AG20443 (cell line): ENCODE measurements at regions not wholly inside any gene's neighbourhood (a gene's known extent, or its start where the extent isn't known, plus 50 kb on each side); places are given as distances from the start of the nearest gene placed in this dataset.
"Not testable (repeated sequence)": the region's sequence is repeated elsewhere in the genome, so short reads cannot be mapped to it uniquely, and the experiment has no call there.

ENCODE experiments used
- DNase-seq: peaks from one replicate; pipeline ENCODE4 v3.0.0; 2012; ENCODE audit warnings: low spot score, mixed read lengths

DNA sequence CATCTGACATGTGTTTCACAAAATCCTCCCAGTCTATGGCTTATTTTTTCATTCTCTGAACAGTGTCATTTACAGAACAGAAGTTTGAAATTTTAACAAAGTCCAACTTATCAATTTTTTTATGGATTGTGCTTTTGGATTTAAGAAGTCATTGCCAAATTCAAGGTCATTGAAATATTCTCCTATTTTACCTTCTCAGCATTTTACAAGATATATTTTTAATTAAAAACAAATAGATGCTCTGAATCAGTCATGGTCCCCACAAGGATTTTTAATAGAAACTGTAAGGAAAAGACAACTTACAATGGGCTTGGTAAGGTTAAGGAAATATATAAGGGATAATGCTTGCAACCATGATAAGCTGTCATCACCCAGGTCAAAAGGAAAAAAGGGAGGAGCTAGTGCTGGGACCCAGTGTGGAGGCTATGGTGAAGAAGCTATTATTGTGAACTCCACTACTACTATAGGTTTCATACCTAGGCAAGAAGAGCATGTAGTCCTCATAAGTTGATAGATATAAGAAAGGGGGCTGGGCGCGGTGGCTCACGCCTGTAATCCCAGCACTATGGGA, 144.5 kb upstream of the KCNJ15 start:
- no peak for DNase-seq

DNA sequence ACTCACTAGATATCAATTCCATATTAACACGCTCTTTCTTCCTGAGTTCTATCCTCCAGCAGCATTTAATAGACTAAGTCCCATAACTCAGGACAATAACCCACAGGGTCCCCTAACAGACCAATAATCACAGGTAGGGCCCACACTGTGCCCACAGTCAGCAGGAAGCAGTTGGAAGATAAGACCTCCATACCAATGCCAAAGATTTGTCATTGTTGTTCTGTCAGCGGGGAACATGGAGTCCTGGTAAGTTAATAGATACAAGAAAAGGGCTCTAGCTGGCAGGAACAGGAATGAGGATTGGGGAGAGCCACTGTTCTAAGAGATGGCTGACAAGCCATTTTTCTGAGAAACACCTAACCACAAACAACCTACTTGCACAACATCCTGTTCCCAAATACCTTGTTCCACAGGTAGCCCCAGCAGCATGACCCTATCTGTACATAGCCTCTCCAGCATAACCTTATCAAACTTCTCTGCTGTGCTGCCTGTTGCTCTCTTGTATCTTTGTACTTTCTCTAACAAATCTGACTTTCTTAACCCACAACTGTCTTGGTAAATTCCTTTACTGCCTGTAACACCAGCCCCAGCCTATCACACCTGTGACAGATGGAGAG, 142.0 kb upstream of the KCNJ15 start:
- no peak for DNase-seq

- DNase-seq: no peak
Observed at GRCh38 chr21:38115870-38116269, 140.9 kb upstream of the KCNJ15 start.

DNA sequence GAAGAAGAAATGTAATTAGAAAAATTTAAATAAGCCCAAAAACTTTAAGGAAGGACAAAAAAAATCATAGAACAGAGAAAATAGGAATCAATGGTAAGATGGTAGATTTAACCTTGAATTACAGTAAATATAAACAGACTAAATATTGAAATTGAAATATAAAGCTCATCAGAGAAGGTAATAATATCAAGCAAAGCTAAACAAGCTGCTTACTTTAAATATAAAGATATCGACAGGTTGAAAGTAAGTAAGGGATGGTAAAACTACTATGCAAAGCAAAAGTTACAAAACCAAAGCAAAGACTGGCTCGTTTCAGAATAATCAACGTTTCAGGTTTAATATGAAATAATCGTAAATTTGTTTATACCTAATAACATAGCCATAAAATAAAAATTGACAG, 137.0 kb upstream of the KCNJ15 start:
- no peak for DNase-seq

DNA sequence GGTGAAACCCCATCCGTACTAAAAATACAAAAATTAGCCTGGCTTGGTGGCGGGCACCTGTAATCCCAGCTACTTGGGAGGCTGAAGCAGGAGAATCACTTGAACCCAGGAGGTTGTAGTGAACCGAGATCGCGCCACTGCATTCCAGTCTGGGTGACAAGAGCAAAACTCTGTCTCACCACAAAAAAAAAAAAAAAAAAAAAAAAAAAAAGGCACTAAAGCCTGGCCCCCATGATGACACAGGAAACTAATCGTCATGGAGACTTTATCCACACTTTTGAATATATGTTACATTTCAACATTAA, 136.2 kb upstream of the KCNJ15 start:
- DNase-seq: not testable (repeated sequence)

- no peak for DNase-seq
Observed at GRCh38 chr21:38120984-38121855, 135.6 kb upstream of the KCNJ15 start.

GRCh38 chr21:38121888-38122720, 134.7 kb upstream of the KCNJ15 start:
- DNase-seq: no peak

- DNase-seq: no peak
Observed at GRCh38 chr21:38123626-38124025, 133.2 kb upstream of the KCNJ15 start.

GRCh38 chr21:38126666-38127303, 130.0 kb upstream of the KCNJ15 start:
- peak; percentile 73 for DNase-seq

DNA sequence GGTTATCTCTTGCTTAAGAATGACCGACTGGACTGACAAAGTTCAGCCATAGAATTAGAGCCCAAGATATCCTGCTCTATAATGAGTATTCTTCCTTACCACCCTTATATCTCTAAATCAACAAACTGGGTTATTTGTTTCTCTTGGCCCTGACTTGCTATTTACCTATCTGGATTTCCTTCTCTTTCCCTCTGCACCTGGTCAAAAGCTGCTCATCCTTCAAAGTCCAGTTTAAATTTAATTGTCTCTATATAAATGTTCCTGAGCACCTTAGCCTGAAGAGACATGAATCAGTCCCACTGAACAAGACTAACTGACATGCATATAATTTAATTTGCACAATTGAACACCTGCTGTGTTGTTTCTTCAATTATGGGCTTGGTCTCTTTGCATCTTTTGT, 127.1 kb upstream of the KCNJ15 start:
- no peak for DNase-seq

DNA sequence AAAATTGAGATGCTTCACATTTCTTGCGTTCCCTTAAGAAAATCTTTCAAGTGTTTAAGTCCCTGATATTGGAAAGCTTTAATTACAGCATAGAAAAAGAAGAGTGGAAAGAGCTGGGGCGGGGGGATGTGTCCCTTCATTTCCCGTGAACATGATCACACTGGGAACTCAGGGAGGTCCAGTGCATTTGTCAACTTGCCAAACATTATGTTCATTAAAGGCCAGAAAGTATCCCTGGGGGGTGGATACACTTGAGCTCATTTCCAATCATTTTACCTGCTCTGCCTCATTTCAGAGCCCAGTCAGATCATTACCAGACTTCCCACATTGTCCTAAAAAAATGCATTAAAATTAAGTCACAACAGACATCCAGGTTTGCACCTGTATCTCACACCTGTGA, 123.6 kb upstream of the KCNJ15 start:
- no peak for DNase-seq

GRCh38 chr21:38134084-38134873, 122.5 kb upstream of the KCNJ15 start:
- DNase-seq: no peak

- DNase-seq: peak; percentile 21
Observed at GRCh38 chr21:38136201-38136600, 120.6 kb upstream of the KCNJ15 start.

DNA sequence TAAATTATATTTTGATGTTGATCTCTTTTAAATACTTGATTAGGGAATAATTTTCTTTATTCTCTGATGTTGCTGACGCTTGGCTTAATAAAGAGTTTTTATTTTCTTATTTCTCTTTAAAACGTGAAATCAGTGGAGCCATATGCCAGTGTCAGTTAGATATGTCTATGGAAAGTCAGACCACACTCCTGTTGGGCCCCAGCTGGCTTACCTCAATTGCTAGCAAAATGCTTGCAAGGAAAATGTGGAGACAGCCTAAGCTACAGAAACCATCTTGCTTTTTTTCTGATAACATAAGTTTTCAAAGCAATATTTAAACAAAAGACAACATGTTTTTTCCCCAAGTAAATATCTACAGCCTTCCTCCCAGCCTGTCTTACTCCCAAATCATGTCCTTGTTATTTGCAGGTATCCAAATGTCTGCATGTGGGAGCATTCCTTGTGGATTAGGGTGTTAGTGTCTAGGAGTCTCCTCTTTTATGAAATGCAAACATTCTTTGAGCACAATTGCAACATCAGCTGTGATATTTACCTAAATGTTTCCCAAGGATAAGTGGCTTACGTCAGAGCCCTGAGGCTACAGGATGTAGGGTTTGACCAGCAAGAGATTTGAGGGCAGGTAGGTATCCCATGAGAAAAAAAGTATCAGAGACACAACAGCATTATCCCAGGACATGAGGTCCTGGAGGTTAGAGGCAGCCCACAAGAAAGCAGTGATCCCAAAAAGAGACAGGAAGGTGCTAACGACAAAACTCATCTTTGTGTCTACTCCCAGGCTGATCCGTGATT, 117.2 kb upstream of the KCNJ15 start:
- no peak for DNase-seq

DNA sequence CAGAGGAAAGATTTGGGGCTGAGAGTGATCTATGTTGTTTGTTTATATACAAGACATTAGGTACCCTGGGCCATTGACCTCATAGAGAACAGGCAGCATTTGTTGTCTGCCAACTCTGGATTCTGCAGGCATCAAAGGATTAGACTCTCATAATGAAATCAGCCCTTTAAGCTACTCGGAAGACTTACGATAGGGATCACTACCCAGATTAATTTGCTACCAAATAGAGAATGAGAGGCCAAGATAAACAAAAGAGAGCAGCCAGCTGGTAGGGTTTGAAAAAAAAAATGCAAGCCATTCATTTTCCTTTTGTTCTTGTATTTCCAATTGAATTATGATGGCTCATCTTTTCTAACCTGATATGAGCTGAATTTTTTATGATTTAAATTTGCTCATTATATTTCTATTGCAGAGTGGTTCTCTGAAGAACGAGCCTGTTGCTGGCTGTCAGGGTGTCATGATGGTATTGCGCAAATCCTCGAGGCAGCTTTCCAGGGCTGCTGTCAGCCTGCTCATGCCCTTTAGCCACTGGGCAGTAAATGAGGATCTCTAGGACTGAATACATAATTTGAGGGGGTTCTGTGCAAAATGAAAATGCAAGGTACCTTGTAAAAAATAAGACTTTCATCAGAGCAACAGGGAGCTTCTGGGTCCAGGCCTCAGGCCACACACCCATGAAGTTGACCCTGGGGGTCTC, 116.4 kb upstream of the KCNJ15 start:
- DNase-seq: peak; percentile 77

- DNase-seq: no peak
Observed at GRCh38 chr21:38142224-38142623, 114.6 kb upstream of the KCNJ15 start.

DNA sequence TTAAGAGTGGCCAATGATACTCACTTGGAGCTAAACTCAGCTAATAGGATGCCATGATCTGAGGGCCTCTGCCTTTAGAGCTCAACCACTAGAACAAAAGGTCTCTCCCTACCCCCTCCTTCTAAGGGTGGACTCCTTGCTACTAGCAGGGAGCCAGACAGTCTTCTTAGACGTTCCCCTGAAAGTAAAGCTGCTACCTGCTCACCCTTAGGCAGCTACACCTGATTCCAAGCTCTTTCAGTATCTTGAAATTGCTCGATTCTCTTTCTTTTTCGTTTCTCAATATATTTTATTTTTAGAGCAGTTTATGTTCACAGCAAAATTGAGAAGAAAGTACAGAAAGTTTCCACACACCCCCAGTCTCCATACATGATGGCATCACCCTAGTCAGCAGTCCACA, 112.6 kb upstream of the KCNJ15 start:
- no peak for DNase-seq

GRCh38 chr21:38145104-38145503, 111.7 kb upstream of the KCNJ15 start:
- no peak for DNase-seq

GRCh38 chr21:38147391-38147790, 109.4 kb upstream of the KCNJ15 start:
- DNase-seq: no peak

DNA sequence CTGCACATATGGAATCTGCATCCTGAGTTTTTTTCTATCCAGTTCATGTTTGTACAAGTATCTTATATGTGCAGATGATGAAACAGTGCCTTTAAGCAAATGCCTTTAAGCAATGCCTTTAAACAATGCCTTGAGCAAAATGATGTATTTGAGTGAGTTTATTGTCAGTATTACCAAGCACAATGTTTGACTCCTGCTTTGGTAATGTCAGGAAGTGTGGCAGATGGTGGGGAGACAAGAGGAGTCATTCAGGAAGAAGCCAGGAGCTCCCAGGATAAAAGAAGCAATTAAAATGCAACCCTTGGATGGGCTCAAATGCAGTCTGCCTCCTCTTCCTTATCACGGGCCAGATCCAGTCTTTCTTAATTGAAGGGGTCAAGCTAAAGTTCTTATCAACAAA, 108.7 kb upstream of the KCNJ15 start:
- no peak for DNase-seq
